ENCODE measurements at regions not wholly inside any gene's neighbourhood (a gene's known extent, or its start where the extent isn't known, plus 50 kb on each side); places are given as distances from the start of the nearest gene placed in this dataset.

DNA sequence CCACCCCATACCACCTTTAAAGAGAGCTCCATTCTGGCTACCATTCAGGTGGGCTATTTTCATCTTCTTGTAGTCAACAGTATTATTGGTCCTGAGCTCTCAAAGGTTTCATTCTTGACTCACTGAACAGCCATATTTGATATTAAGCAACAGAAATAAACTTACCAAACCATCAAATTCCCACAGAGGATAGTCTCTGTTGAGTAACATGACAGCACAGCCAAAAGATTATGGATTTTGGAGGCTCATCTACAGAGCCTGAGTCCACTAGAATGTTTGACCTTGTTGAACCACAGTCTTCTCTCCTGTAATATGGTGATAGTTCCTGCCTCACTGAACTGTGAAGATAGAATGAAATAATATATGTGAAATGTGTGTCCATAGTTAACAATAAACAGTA, 276.3 kb upstream of the LDB2 start:
- TF ChIP-seq CTCF (IDR thresholded peaks at IDR 0.05) (no peak), POLR2A (IDR thresholded peaks at IDR 0.05) (no peak)
